ENCODE measurements at regions not wholly inside any gene's neighbourhood (a gene's known extent, or its start where the extent isn't known, plus 50 kb on each side); places are given as distances from the start of the nearest gene placed in this dataset.

DNA sequence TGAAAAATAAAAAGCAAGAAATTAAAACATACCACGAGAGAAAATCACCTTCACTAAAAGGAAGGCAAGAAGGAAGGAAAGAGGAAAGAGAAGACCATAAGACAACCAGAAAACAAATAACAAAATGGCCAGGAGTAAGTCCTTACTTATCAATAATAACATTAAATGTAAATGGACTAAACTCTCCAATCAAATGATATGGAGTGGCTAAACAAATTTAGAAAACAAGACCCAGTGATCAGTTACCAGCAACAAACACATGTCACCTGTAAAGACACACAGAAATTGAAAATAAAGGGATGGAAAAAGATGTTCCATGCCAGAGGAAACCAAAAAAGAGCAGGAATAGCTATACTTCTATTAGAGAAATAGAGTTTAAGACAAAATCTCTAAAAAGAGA is 85.0 kb upstream of the SLC38A4 start:
- no peaks in the 10 kb centered on the region for H3K27me3 ChIP-seq
- H3K9me3 ChIP-seq (ENCODE audit: low read depth) = no peaks in the 10 kb centered on the region
- H3K4me1 ChIP-seq (ENCODE audit: low read depth) = no peaks in the 10 kb centered on the region
- no peaks in the 10 kb centered on the region for H3K36me3 ChIP-seq
- no peak for DNase-seq (ENCODE audit: low read depth in 1 of 2, low spot score in 1 of 2)
- H3K4me3 ChIP-seq = no peak overlapping the region
- TF ChIP-seq, protein P1, sequence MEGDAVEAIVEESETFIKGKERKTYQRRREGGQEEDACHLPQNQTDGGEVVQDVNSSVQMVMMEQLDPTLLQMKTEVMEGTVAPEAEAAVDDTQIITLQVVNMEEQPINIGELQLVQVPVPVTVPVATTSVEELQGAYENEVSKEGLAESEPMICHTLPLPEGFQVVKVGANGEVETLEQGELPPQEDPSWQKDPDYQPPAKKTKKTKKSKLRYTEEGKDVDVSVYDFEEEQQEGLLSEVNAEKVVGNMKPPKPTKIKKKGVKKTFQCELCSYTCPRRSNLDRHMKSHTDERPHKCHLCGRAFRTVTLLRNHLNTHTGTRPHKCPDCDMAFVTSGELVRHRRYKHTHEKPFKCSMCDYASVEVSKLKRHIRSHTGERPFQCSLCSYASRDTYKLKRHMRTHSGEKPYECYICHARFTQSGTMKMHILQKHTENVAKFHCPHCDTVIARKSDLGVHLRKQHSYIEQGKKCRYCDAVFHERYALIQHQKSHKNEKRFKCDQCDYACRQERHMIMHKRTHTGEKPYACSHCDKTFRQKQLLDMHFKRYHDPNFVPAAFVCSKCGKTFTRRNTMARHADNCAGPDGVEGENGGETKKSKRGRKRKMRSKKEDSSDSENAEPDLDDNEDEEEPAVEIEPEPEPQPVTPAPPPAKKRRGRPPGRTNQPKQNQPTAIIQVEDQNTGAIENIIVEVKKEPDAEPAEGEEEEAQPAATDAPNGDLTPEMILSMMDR (IDR thresholded peaks at IDR 0.05; ENCODE audit: low read depth, low read length) = no peak
- H3K27ac ChIP-seq = no peak overlapping the region

DNA sequence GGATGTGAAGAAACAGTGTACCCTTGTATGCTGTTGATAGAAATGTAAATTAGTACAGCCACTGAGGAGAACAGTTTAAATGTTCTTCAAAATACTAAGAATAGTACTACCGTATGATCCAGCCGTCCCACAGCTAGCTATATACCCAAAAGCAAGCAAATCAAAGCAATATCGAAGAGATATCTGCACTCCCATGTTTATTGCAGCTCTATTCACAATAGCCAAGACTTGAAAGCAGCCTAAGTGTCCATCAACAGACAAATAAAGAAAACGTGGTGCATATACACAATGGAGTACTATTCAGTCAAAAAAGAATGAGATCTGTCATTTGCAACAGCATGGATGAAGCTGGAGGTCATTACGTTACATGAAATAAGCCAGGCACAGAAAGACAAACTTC is 88.5 kb upstream of the SLC38A4 start:
- no peak overlapping the region for H3K27ac ChIP-seq

DNA sequence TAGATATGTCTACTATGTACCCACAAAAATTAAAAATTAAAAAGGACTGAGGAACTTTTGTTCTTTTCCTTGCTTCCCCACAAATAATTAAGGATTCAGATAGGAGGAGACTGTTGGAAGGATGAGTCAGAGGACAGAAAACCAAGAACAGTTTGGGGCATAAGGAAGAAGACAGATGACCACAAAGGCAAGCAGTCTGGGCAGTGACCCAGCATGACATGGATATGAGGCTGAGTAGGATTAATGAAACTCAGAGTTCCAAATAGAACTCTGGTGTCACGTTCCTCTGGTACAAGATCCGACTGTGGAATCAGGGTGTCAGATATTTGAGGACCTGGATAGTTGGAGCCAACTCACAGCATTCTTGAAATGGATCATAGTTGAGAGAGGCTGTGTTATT is 89.3 kb upstream of the SLC38A4 start:
- no peaks in the 10 kb centered on the region for H3K4me1 ChIP-seq (ENCODE audit: low read depth)
- no peaks in the 10 kb centered on the region for H3K27me3 ChIP-seq
- TF ChIP-seq, protein P1 (IDR thresholded peaks at IDR 0.05; ENCODE audit: low read depth, low read length) = no peak
- H3K9me3 ChIP-seq (ENCODE audit: low read depth) = no peaks in the 10 kb centered on the region
- no peaks in the 10 kb centered on the region for H3K36me3 ChIP-seq
- H3K4me3 ChIP-seq = no peak overlapping the region
- DNase-seq (ENCODE audit: low read depth in 1 of 2, low spot score in 1 of 2) = peak in 1 of 2 donors; percentile 71
- H3K27ac ChIP-seq = no peak overlapping the region

More for the DNA sequence above, 88.5 kb upstream of the SLC38A4 start:
- TF ChIP-seq, protein P1 (IDR thresholded peaks at IDR 0.05; ENCODE audit: low read depth, low read length) = no peak
- no peaks in the 10 kb centered on the region for H3K36me3 ChIP-seq
- no peak overlapping the region for H3K4me3 ChIP-seq
- H3K9me3 ChIP-seq (ENCODE audit: low read depth) = no peaks in the 10 kb centered on the region
- no peak for DNase-seq (ENCODE audit: low read depth in 1 of 2, low spot score in 1 of 2)
- H3K27me3 ChIP-seq = no peaks in the 10 kb centered on the region
- H3K4me1 ChIP-seq (ENCODE audit: low read depth) = no peaks in the 10 kb centered on the region

DNA sequence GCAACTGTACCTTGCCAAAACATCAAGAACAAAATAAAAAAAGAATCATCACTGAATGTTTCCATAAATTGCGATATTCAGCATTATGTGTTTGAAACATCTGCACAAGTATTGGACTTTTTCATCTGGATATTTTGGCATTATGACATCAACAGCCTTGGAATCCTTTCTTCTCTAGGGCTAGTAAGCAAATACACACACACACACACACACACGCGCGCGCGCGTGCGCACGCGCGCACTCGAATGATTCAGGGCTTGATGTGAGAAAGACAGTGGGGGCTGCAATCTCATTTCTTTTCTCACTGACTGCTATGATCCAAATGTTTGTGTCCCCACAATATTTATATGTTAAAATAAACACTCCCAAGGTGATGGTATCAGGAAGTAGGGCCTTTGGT is 90.0 kb upstream of the SLC38A4 start:
- TF ChIP-seq, protein P1 (IDR thresholded peaks at IDR 0.05; ENCODE audit: low read depth, low read length) = no peak
- H3K9me3 ChIP-seq (ENCODE audit: low read depth) = no peaks in the 10 kb centered on the region
- no peaks in the 10 kb centered on the region for H3K36me3 ChIP-seq
- no peaks in the 10 kb centered on the region for H3K4me1 ChIP-seq (ENCODE audit: low read depth)
- H3K27me3 ChIP-seq = no peaks in the 10 kb centered on the region
- no peak overlapping the region for H3K27ac ChIP-seq
- DNase-seq (ENCODE audit: low read depth in 1 of 2, low spot score in 1 of 2) = peak in 1 of 2 donors; percentile 31
- H3K4me3 ChIP-seq = no peak overlapping the region

DNA sequence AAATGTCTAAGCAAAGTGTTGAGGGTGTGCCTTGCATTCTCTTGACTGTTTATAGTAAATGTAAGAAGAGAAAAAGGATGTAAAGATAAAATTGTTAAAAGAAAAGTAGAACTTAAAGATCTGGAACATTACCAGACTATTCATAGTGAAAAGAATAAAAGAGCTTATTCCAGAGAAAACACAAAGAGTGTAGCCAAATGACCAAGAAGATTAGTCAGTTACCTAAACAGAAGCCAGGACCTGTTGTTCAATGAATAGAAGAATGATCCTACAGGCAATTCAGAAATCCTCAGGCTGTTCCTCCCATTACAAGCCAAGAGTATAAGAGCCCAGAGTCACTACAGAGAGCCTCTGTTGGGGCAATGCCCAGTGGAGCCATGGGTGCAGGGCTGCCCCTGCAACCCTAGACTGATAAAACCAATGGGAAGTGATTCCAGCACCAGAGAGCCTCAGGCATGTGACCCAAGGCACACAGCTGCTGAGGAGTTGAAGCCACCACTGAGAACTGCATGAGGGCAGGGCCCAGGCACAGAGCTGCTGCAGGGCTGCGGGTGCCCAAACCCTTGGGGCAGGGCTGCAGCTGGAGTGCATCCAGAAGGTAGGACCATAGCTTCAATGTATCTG is 91.1 kb upstream of the SLC38A4 start:
- TF ChIP-seq, protein P1 (IDR thresholded peaks at IDR 0.05; ENCODE audit: low read depth, low read length) = no peak
- no peaks in the 10 kb centered on the region for H3K36me3 ChIP-seq
- no peaks in the 10 kb centered on the region for H3K27me3 ChIP-seq
- H3K27ac ChIP-seq = no peak overlapping the region
- H3K4me1 ChIP-seq (ENCODE audit: low read depth) = no peaks in the 10 kb centered on the region
- H3K9me3 ChIP-seq (ENCODE audit: low read depth) = no peaks in the 10 kb centered on the region
- no peak for DNase-seq (ENCODE audit: low read depth in 1 of 2, low spot score in 1 of 2)
- H3K4me3 ChIP-seq = no peak overlapping the region

Data from cardiac muscle cell (in vitro differentiated cells and primary cell).